ENCODE measurements at regions not wholly inside any gene's neighbourhood (a gene's known extent, or its start where the extent isn't known, plus 50 kb on each side); places are given as distances from the start of the nearest gene placed in this dataset.

DNA sequence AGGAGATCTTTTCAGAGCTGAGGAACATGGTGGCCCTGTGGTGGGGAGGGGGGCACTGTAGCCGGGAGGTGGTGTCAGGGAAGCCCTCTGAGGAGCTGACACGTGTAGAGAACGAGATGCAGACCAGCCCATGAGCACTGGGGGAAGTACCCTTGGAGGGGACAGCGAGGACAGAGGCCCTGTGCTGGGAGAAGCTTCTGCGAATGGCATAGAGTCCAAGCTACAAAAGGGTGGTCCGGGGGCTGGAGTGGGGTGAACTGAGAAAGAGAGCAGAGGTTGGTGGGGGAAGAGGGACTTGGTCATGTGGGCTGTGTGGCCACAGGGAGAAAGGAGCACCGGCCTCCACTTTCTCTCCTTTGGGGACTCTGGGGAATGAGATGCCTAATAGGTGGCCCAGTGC, 270.8 kb downstream of the CBLN1 start:
- H3K9me3 ChIP-seq (replicated peaks in 1 of 3), result no peaks in the 10 kb centered on the region
- no peak overlapping the region for H3K27ac ChIP-seq
- no peak for TF ChIP-seq POLR2A (IDR thresholded peaks at IDR 0.05)
- TF ChIP-seq, protein P1, sequence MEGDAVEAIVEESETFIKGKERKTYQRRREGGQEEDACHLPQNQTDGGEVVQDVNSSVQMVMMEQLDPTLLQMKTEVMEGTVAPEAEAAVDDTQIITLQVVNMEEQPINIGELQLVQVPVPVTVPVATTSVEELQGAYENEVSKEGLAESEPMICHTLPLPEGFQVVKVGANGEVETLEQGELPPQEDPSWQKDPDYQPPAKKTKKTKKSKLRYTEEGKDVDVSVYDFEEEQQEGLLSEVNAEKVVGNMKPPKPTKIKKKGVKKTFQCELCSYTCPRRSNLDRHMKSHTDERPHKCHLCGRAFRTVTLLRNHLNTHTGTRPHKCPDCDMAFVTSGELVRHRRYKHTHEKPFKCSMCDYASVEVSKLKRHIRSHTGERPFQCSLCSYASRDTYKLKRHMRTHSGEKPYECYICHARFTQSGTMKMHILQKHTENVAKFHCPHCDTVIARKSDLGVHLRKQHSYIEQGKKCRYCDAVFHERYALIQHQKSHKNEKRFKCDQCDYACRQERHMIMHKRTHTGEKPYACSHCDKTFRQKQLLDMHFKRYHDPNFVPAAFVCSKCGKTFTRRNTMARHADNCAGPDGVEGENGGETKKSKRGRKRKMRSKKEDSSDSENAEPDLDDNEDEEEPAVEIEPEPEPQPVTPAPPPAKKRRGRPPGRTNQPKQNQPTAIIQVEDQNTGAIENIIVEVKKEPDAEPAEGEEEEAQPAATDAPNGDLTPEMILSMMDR (IDR thresholded peaks at IDR 0.05), result no peak

DNA sequence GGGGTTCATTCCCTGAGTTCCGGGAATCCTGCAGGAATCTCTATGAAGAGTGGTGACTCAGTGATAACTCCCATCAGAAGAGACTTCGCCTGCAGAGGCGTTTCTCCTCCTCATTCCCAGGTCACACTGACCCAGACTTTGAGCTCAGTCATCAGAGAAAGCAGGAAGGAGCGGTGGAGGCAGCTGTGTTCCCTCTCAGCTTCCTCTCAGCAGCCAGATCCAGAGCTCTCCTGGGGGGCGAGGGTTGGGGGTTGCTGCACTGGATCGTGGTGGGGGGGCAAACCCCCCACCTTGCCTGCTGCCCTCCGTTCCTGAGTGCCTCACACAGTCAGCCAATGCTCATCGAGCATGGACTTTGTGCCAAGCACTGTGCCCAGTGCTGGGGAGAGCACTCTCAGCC, 271.2 kb downstream of the CBLN1 start:
- 59 to 80% (median 64%) methylated on average over 2 to 8 of the region's 8 CpGs for WGBS, 4 donors
- Histone ChIP-seq H3K4me1 (replicated peaks in 1 of 2) (no peaks in the 10 kb centered on the region), H3K36me3 (replicated peaks in 1 of 2) (no peaks in the 10 kb centered on the region), H3K27me3 (no peaks in the 10 kb centered on the region), H3K4me3 (no peak overlapping the region), H3K9me3 (replicated peaks in 1 of 3) (no peaks in the 10 kb centered on the region), H3K27ac (no peak overlapping the region)
- intact Hi-C loops (cut with DNase I), result no loop called here
- DNase-seq, result no peak
- TF ChIP-seq, protein P1 (IDR thresholded peaks at IDR 0.05), result no peak
- no peak for TF ChIP-seq POLR2A (IDR thresholded peaks at IDR 0.05)

More for the DNA sequence above, 270.8 kb downstream of the CBLN1 start:
- 77 to 81% (median 80%) methylated on average over 7 of the region's 7 CpGs for WGBS, 4 donors
- no peaks in the 10 kb centered on the region for H3K27me3 ChIP-seq
- no peaks in the 10 kb centered on the region for H3K36me3 ChIP-seq (replicated peaks in 1 of 2)
- DNase-seq, result no peak
- H3K4me1 ChIP-seq (replicated peaks in 1 of 2), result no peaks in the 10 kb centered on the region
- intact Hi-C loops (cut with DNase I), result no loop called here
- no peak overlapping the region for H3K4me3 ChIP-seq

DNA sequence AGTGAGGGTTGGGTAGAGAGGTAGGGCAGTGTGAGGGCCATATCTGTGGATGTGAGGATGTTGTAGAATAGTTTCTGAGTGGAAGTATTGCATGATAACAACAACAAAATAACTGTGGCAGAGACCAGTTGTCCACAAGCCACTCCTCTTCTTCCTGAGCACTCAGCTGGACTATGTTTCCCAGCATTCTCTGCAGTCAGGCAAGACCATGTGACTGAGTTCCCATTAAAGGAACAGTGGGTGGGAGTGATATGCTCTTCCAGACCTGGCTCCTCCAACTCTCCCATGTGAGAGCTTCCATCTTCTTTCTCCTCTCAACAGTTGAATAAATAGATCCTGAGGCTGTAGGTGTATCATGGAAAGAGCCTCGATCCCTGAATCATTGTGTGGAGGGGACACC, 272.4 kb downstream of the CBLN1 start:
- intact Hi-C loops (cut with DNase I), result no loop called here

GRCh38 chr16:49003992-49004391, 277.6 kb downstream of the CBLN1 start:
- WGBS, 4 donors, result 46 to 65% (median 57%) methylated on average over 4 of the region's 4 CpGs
- peak in 1 of 7 donors; percentile 62 for DNase-seq
- H3K27ac ChIP-seq, result no peak overlapping the region
- peaks cover 6% of the 10 kb centered on the region for H3K27me3 ChIP-seq
- no peaks in the 10 kb centered on the region for H3K9me3 ChIP-seq (replicated peaks in 1 of 3)
- H3K4me3 ChIP-seq, result no peak overlapping the region
- TF ChIP-seq, protein P1 (IDR thresholded peaks at IDR 0.05), result no peak
- TF ChIP-seq POLR2A (IDR thresholded peaks at IDR 0.05), result no peak
- no peaks in the 10 kb centered on the region for H3K4me1 ChIP-seq (replicated peaks in 1 of 2)
- intact Hi-C loops (cut with DNase I), result no loop called here
- H3K36me3 ChIP-seq (replicated peaks in 1 of 2), result no peaks in the 10 kb centered on the region

More for the DNA sequence above, 272.4 kb downstream of the CBLN1 start:
- Histone ChIP-seq H3K4me1 (replicated peaks in 1 of 2) (no peaks in the 10 kb centered on the region), H3K4me3 (no peak overlapping the region), H3K36me3 (replicated peaks in 1 of 2) (no peaks in the 10 kb centered on the region), H3K9me3 (replicated peaks in 1 of 3) (no peaks in the 10 kb centered on the region), H3K27ac (no peak overlapping the region), H3K27me3 (no peaks in the 10 kb centered on the region)
- TF ChIP-seq, protein P1 (IDR thresholded peaks at IDR 0.05), result no peak
- TF ChIP-seq POLR2A (IDR thresholded peaks at IDR 0.05), result no peak
- DNase-seq, result no peak
- WGBS, 4 donors, result 70 to 85% (median 80%) methylated on average over 1 of the region's 1 CpG
